AG04450 (cell line): ENCODE measurements at regions not wholly inside any gene's neighbourhood (a gene's known extent, or its start where the extent isn't known, plus 50 kb on each side); places are given as distances from the start of the nearest gene placed in this dataset.

Experiments
- CTCF ChIA-PET: fragments of 300-600, 350-600 bp; formaldehyde crosslinking; extraction: SDS; loops from one replicate; lab custom pipeline; 2022; ENCODE audit warnings: antibody characterized with exemption, inconsistent platforms; lab: Charles Lee
- POLR2A ChIA-PET: fragments of 350-600 bp; formaldehyde crosslinking; extraction: SDS; loops from one replicate; lab custom pipeline; 2021; ENCODE audit warnings: antibody characterized with exemption, inconsistent platforms; lab: Yijun Ruan, JAX
- DNase-seq: peaks from one replicate; pipeline ENCODE4 v3.0.0-alpha.2; 2011; ENCODE audit warnings: low read depth, low spot score
- H3K27ac ChIP-seq: one replicate; pipeline ENCODE4 v1.5.1; 2012; ENCODE audit warnings: low read depth, low read length, control low read depth
- H3K27me3 ChIP-seq: one replicate; pipeline ENCODE4 v1.6.0; 2012; ENCODE audit warnings: low read length; ENCODE audit not compliant: control insufficient read depth, insufficient read depth
- H3K4me3 ChIP-seq: 2 replicates; pipeline ENCODE4 v1.5.1; 2011; ENCODE audit warnings: mild to moderate bottlenecking, low read depth, low read length, control low read depth
- H3K9me3 ChIP-seq: 2 replicates; pipeline ENCODE4 v1.5.1; 2012; ENCODE audit warnings: low read length; ENCODE audit not compliant: control insufficient read depth, insufficient read depth
- CTCF ChIP-seq: IDR thresholded peaks from 2 replicates; pipeline ENCODE4 v1.5.1; 2011; ENCODE audit warnings: low read depth, low read length, control low read depth, inconsistent platforms

DNA sequence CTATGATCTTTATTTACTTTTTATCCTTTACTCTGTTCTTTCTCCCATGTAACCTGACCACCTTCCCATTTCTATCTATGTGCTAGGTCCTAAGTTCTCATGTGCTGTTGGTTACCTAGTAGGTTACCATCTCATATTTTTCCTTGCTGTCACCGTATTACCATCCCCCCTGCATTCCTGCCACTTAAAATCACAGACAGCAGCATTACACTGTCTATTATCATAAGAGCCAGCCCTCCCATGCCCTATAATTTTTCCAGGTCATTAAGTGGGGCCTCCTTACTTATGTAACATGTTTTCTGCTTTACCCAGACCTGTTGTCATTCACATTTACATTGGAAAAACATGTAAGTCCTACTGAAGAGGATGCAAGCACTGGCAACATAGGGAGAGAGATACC, 202.9 kb downstream of the HS3ST3A1 start:
- TF ChIP-seq CTCF = no peak
- H3K27me3 ChIP-seq = no peaks in the 10 kb centered on the region
- no peak for DNase-seq
- no peaks in the 10 kb centered on the region for H3K9me3 ChIP-seq
- CTCF ChIA-PET = no interaction called here
- H3K27ac ChIP-seq = no peak overlapping the region
- H3K4me3 ChIP-seq = no peak overlapping the region
- POLR2A ChIA-PET = no interaction called here

GRCh38 chr17:13398091-13398490, 203.6 kb downstream of the HS3ST3A1 start:
- Histone ChIP-seq H3K4me3 (no peak overlapping the region), H3K27ac (no peak overlapping the region), H3K9me3 (no peaks in the 10 kb centered on the region), H3K27me3 (no peaks in the 10 kb centered on the region)
- ChIA-PET CTCF (no interaction called here), POLR2A (no interaction called here)
- no peak for TF ChIP-seq CTCF
- DNase-seq = no peak

DNA sequence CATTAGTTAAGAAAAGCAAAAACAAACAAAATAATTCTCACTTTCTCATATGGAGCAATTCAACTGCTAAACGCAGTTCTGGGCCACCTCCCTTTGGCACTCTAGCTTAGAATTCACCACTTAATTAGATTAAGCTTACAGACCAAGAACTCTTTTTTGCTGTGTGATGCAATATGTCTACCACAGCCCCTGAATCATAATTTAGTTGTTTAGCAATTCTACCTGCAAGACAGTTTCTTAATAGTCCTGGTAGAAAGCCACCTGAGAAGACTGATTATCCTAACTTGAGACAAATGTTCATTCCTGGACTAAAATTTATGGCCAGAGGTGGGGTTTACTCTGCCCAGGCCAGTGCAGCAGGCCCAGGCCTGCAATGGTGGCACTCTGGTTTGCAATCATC, 205.9 kb downstream of the HS3ST3A1 start:
- DNase-seq = no peak
- Histone ChIP-seq H3K9me3 (no peaks in the 10 kb centered on the region), H3K27ac (no peak overlapping the region), H3K4me3 (no peak overlapping the region), H3K27me3 (no peaks in the 10 kb centered on the region)
- ChIA-PET POLR2A (no interaction called here), CTCF (interaction anchor here (0.6 kb wide), 1 partner anchor 1436 kb away, joined by 3 read pairs; no protein-coding TSS in a partner anchor)
- no peak for TF ChIP-seq CTCF

GRCh38 chr17:13395346-13395745, 206.4 kb downstream of the HS3ST3A1 start:
- CTCF ChIA-PET = no interaction called here

More at GRCh38 chr17:13395346-13395745, 206.4 kb downstream of the HS3ST3A1 start:
- no peak for DNase-seq
- H3K27me3 ChIP-seq = no peaks in the 10 kb centered on the region
- H3K4me3 ChIP-seq = no peak overlapping the region
- H3K9me3 ChIP-seq = no peaks in the 10 kb centered on the region
- no peak overlapping the region for H3K27ac ChIP-seq
- TF ChIP-seq CTCF = no peak
- POLR2A ChIA-PET = no interaction called here
